ENCODE measurements at regions not wholly inside any gene's neighbourhood (a gene's known extent, or its start where the extent isn't known, plus 50 kb on each side); places are given as distances from the start of the nearest gene placed in this dataset.

GRCh38 chr18:55774505-55774904 is 186.5 kb upstream of the TCF4 start:
- intact Hi-C loops (cut with micrococcal nuclease; ENCODE audit: unreplicated experiment): no loop called here
- ChIA-PET POLR2A (no interaction called here), CTCF (no interaction called here)
- Histone ChIP-seq H3K9me3 (no peaks in the 10 kb centered on the region), H3K4me1 (no peaks in the 10 kb centered on the region), H3K4me3 (ENCODE audit: low read depth, low read length) (no peak overlapping the region), H3K36me3 (ENCODE audit: control insufficient read depth, insufficient read depth, low read length) (no peaks in the 10 kb centered on the region), H3K27me3 (replicated peaks; ENCODE audit: control insufficient read depth, insufficient read depth, low read length) (no peaks in the 10 kb centered on the region)
- Mint-ChIP-seq H3K4me1 (ENCODE audit: low read depth, unreplicated experiment) (no peaks in the 10 kb centered on the region), H3K27ac (ENCODE audit: unreplicated experiment) (no peak overlapping the region), H3K36me3 (ENCODE audit: insufficient read depth, unreplicated experiment) (no peaks in the 10 kb centered on the region), H3K4me3 (ENCODE audit: unreplicated experiment) (no peak overlapping the region), H3K9me3 (ENCODE audit: unreplicated experiment) (no peaks in the 10 kb centered on the region), H3K27me3 (ENCODE audit: insufficient read depth, unreplicated experiment) (no peaks in the 10 kb centered on the region)
- DNase-seq: no peak
- TF ChIP-seq CTCF (IDR thresholded peaks at IDR 0.05; ENCODE audit: insufficient read depth in 1 of 2, low read depth in 1 of 2, low read length in 1 of 2, severe bottlenecking in 1 of 2, unreplicated experiment in 1 of 2): no peak
- BruUV-seq (replicated peaks): no TSS peak

- intact Hi-C loops (cut with micrococcal nuclease; ENCODE audit: unreplicated experiment): loop anchor here (10.0 kb wide), 1 partner anchor 103 kb away; no protein-coding TSS in a partner anchor
- TF ChIP-seq CTCF (IDR thresholded peaks at IDR 0.05; ENCODE audit: insufficient read depth in 1 of 2, low read depth in 1 of 2, low read length in 1 of 2, severe bottlenecking in 1 of 2, unreplicated experiment in 1 of 2): no peak
- Mint-ChIP-seq H3K4me3 (ENCODE audit: unreplicated experiment) (no peak overlapping the region), H3K36me3 (ENCODE audit: insufficient read depth, unreplicated experiment) (peaks cover 4% of the 10 kb centered on the region), H3K4me1 (ENCODE audit: low read depth, unreplicated experiment) (peaks cover 6% of the 10 kb centered on the region), H3K9me3 (ENCODE audit: unreplicated experiment) (no peaks in the 10 kb centered on the region), H3K27me3 (ENCODE audit: insufficient read depth, unreplicated experiment) (no peaks in the 10 kb centered on the region), H3K27ac (ENCODE audit: unreplicated experiment) (no peak overlapping the region)
- no peak for DNase-seq
- peaks cover 13% of the 10 kb centered on the region for H3K4me1 ChIP-seq
- no peak overlapping the region for H3K4me3 ChIP-seq (ENCODE audit: low read depth, low read length)
- H3K36me3 ChIP-seq (ENCODE audit: control insufficient read depth, insufficient read depth, low read length): no peaks in the 10 kb centered on the region
- H3K27me3 ChIP-seq (replicated peaks; ENCODE audit: control insufficient read depth, insufficient read depth, low read length): no peaks in the 10 kb centered on the region
- POLR2A ChIA-PET: no interaction called here
- H3K9me3 ChIP-seq: no peaks in the 10 kb centered on the region
- BruUV-seq (replicated peaks): no TSS peak
- CTCF ChIA-PET: no interaction called here
These were observed 180.3 kb upstream of the TCF4 start for GRCh38 chr18:55768255-55768654.

GRCh38 chr18:55764386-55764785 is 176.4 kb upstream of the TCF4 start:
- Mint-ChIP-seq H3K36me3 (ENCODE audit: insufficient read depth, unreplicated experiment) (peaks cover 7% of the 10 kb centered on the region), H3K27ac (ENCODE audit: unreplicated experiment) (peak overlapping the region; percentile 81), H3K4me3 (ENCODE audit: unreplicated experiment) (no peak overlapping the region), H3K9me3 (ENCODE audit: unreplicated experiment) (no peaks in the 10 kb centered on the region), H3K27me3 (ENCODE audit: insufficient read depth, unreplicated experiment) (no peaks in the 10 kb centered on the region), H3K4me1 (ENCODE audit: low read depth, unreplicated experiment) (peaks cover 27% of the 10 kb centered on the region)
- BruUV-seq (replicated peaks): no TSS peak
- ChIA-PET POLR2A (no interaction called here), CTCF (no interaction called here)
- H3K4me1 ChIP-seq: peaks cover 42% of the 10 kb centered on the region
- H3K27me3 ChIP-seq (replicated peaks; ENCODE audit: control insufficient read depth, insufficient read depth, low read length): no peaks in the 10 kb centered on the region
- no peaks in the 10 kb centered on the region for H3K9me3 ChIP-seq
- no peak overlapping the region for H3K4me3 ChIP-seq (ENCODE audit: low read depth, low read length)
- DNase-seq: no peak
- no peaks in the 10 kb centered on the region for H3K36me3 ChIP-seq (ENCODE audit: control insufficient read depth, insufficient read depth, low read length)
- TF ChIP-seq CTCF (IDR thresholded peaks at IDR 0.05; ENCODE audit: insufficient read depth in 1 of 2, low read depth in 1 of 2, low read length in 1 of 2, severe bottlenecking in 1 of 2, unreplicated experiment in 1 of 2): no peak
- intact Hi-C loops (cut with micrococcal nuclease; ENCODE audit: unreplicated experiment): loop anchor here (5.0 to 10.0 kb wide), 3 partner anchors 100 to 502 kb away; no protein-coding TSS in a partner anchor

Measured in Caco-2 (cell line).